OCI-M1 (cell line): ENCODE measurements at regions not wholly inside any gene's neighbourhood (a gene's known extent, or its start where the extent isn't known, plus 50 kb on each side); places are given as distances from the start of the nearest gene placed in this dataset.
A peak's percentile ranks its signal among the peaks of the same experiment; 100 is the strongest.
"Not testable (repeated sequence)": the region's sequence is repeated elsewhere in the genome, so short reads cannot be mapped to it uniquely, and the experiment has no call there.

Source experiments
- DNase-seq: peaks from one replicate; lab custom pipeline; 2025; lab: John Stamatoyannopoulos, UW

DNA sequence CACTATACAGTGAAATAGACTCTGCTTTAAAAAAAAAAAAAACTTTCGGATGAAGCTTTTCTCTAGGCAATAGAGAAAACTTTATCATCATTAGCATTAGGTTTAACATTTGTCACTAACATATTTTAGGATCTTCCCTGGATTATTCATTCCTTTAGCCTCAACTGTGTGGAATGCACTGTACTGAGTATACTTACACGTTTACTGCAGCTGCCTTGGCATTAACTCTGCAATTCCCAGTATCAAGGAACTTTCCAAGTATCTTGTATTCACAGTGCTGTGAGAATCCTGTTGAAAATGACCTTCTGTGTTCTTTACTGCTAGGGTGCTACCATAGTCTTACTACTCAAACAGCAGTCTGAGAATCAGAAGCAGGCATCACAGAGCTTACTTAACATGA lies 328.2 kb upstream of the COL3A1 start:
- no peak for DNase-seq

DNA sequence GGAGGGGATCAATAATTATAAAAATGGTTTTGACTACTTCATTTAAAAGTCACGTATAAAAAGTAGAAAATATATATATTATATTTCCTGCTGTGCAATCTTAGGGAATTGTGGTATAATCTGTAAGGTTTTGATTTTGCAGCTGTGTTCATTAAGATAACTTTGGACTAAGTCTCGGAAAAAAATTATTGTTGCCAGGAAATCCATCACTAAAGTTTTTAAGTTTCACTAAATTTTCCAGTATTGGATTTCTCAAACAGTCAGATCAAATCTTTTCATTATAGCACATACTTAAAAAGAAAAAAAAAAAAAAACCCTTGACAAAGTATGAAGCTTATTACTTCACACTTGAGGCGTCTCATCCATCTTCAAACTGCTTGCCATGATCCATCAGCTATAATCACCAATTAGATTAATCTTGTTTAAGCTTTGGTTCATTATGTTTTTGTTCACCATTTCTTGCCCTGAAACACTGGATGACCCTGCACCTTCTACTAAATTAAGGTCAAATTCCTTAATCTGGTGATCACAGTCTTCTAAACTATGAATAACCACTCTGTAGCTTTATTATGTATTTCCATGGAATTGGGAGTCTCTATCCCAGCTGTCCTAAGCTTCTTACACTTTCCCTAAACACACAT lies 326.6 kb upstream of the COL3A1 start:
- DNase-seq = no peak

DNA sequence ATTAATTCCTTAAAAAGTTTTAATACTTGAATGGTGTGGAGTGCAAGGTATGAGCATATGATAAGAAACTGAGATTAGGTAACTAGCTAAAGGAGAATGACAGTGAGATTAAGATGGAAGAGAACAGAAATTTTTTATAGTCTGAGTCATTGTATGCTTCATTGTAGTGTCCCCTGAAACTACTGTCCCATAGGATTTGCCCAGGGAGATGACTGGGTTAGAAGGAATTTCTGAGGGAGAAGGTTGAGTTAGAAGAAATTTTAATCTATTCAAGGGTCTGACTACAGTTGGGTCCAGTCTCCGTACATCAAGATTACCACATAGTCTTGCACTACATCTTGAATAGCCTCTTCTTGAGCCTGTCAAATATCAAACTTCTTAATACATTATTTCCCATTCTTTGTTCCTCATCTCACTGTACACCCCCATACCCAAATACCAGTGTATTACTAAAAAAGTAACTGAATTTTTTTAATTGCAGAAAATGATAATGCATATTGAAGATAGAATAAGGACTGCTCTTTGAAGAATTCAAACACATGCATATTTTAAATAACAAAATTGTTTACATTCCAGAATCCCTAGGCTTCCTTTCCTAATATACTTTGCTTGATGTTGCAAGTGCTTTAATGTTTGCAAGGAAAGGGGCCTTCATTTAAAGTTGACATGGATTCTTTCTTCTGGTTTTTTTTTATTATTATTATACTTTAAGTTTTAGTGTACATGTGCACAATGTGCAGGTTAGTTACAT lies 314.3 kb upstream of the COL3A1 start:
- DNase-seq = no peak

GRCh38 chr2:188663301-188663700 lies 310.9 kb upstream of the COL3A1 start:
- DNase-seq = no peak

DNA sequence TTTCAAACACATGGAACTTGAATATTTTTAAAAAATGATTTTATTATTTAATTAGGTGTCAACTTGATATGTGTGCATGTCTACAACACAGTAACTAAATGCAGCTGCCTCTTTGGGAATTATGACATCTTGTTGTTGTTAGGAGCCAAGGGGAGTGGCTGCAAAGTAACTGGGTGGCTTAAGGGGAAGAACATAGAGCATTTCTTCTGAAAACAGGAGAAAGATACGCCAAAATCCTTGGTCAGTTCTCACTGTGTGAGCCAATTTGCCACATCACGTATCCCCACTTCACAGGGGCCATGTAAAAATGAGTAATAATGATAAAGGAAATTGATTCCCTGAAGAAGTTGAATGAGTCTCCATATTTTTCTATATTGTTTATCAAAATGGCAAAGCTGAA lies 309.8 kb upstream of the COL3A1 start:
- DNase-seq = no peak

DNA sequence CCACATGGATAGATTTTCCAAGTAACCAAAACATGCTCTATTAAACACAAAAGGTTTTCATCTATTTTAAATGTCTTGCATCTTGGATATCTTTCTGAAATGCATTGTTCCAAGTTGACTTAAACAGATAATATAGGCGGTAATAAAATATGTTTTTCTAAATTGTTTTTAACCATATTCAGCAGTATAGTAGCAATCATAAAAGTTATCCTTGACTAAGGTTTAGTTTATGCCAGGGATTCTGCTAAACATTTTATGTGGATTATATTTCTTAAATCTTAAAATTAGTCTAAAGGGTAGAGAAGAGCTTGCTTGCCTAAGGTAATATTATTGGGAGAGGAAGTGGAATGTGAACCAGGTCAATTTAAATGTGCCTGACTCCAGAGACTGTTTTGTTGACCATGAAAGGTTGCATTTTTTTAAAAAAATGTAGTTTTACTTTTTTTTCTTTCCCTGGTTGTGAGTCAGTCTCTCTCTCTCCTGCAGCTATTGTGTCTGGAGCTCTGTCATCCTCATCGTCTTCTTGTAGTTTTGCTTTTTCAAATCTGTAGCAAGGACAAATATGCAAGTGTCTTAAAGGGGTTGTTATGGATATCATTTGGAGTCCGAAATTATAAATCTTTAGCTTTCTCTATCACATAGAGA lies 309.1 kb upstream of the COL3A1 start:
- no peak for DNase-seq

GRCh38 chr2:188665727-188666304 lies 308.4 kb upstream of the COL3A1 start:
- no peak for DNase-seq

DNA sequence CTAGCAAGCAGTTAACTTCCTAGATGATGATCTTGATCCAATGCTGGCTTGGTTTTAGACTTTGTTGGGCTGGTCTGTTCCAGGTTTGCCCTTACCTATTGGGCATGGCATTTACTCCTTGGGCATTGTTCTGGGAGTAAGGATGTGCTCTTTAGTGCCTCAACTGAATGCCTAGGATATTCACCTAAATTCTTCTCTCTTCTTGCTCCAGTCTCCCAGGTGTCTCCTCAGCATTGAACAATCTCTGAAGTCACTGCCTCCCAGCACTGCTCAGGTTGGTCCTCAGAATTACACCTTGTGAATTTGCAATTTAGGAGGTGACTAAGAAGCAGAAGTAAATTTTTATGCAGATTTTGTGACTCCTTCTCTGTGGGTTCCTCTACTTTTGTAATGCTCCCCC lies 307.7 kb upstream of the COL3A1 start:
- DNase-seq = no peak

GRCh38 chr2:188668017-188668680 lies 306.0 kb upstream of the COL3A1 start:
- DNase-seq = peak; percentile 34

DNA sequence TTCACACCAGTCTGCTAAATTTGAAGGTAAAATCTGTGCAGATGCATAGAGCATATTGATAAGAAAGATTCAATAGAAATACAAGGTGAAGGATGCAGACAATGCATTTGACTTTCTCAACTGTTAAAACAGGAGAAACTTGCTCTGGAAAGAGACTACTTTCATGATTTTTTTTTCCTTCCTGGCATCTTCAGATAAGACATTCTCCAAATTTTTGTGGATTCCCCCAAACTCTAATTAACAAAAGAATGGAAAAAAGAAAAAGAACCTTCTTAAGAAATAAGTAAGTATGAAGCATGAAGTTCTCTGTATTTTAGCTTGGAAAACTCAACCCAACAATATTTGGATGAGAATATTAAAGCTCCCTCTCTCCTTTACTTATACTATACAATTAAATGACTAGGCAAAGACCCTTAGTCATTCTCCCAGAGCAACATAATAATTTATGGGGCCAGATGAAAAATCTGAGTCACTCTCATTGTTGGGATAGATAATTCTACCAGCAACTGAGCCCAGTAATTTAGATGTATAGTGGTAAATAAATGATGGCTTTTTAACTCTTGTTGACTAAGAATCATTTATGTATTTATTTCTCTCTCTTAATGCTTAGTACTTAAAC lies 298.7 kb upstream of the COL3A1 start:
- peak; percentile 76 for DNase-seq

- peak; percentile 76 for DNase-seq
Observed at GRCh38 chr2:188676010-188676400, 298.2 kb upstream of the COL3A1 start.

DNA sequence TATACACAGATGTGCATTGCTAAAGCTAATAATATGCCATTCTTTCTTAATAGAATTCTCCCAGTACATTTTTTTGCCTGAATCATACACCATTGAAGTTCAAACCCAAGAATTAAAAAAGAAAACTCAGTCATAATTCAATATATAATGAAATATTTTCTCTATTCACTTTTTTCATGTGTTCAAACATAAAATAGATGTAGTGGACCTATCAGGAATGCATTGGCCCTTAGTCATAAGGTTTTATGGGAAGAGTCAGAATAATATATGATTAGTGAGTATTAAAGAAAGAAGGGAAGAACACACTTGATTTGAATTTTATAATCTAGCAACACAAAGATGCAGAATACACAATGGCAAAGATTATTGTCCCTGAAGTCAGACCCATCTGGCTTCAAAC lies 297.0 kb upstream of the COL3A1 start:
- DNase-seq = no peak

- DNase-seq = peak; percentile 22
Observed at GRCh38 chr2:188678882-188679281, 295.3 kb upstream of the COL3A1 start.

GRCh38 chr2:188682838-188683237 lies 291.3 kb upstream of the COL3A1 start:
- no peak for DNase-seq

GRCh38 chr2:188684795-188685194 lies 289.4 kb upstream of the COL3A1 start:
- no peak for DNase-seq

GRCh38 chr2:188693111-188693510 lies 281.1 kb upstream of the COL3A1 start:
- DNase-seq = no peak

DNA sequence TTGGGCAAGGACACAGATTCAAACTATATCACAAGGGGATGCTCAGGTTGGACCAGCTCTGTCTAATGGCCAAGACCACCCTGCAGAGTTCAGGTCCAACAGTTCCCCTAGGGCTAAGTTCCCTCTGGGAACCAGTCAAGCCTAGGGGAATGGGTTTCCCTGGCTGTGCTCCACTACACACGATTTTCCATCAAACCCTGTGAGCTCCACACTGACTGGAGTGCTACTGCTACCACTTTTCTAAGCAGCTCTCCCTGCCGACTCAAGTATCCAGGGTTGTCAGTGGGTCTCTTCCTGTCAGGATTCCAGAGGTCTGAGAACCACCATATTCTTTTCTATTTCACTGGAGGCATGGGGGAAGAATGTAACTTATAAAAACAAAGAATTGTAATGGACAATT lies 280.4 kb upstream of the COL3A1 start:
- no peak for DNase-seq

GRCh38 chr2:188695953-188696352 lies 278.2 kb upstream of the COL3A1 start:
- peak; percentile 79 for DNase-seq

DNA sequence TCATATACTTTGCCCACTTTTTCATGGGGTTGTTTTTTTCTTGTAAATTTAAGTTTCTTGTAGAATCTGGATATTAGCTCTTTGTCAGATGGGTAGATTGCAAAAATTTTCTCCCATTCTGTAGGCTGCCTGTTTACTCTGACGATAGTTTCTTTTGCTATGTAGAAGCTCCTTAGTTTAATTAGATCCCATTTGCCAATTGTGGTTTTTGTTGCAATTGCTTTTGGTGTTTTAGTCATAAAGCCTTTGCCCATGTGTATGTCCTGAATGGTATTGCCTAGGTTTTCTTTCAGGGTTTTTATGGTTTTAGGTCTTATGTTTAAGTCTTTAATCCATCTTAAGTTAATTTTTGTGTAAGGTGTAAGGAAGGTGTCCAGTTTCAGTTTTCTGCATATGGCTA lies 276.0 kb upstream of the COL3A1 start:
- DNase-seq = not testable (repeated sequence)

DNA sequence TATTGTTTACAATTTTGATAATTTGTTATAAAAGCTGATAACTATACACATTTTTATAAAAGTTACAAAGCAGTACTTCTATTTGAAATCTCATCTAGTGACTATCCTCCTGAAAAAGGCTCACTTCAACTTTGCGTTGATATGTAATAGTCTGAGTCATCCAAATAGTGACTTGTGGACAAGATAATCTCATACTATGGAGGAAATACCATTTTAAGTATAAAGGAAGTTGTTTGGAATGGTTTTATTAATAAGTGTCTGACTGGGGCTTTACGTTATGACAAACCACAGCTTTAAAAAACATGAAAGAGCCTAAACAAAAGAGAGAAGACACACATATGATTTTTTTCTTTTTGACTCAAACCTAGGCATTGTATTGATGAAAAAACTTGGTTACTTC lies 272.3 kb upstream of the COL3A1 start:
- peak; percentile 53 for DNase-seq

DNA sequence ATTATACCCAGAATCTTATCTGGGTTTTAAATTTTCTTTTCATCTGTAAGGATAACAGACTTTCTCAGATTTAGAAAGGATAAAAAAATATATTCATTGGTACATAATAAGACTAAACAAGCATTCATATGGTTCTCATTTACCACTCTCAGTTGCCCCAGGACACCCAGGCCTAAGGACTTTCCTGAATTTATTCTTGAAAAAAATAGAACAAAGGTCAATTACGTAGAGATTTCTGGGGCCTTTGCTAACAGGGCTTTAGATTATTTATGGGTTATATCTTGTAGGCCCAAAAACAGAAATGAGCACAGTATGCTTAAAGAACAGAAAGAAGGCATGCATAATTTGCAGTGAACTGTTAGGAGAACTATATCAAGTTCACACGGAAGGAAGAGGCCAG lies 269.0 kb upstream of the COL3A1 start:
- no peak for DNase-seq

DNA sequence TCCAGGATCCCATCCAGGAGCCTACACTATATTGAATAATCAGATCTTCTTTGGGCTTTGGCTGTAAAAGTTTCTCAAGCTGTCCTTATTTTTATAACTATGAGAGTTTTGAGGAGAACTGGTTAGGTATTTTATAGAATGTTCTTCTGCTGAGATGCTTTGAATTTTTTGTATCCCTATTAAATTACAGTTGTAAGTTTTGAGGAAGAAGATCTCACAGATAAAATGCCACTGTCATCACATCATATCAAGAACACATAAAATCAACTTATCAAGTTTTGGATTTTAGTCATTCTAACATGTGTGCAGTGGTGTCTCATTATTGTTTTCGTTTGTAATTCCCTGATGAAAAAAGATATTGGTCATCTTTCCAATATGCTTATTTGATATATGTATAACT lies 260.2 kb upstream of the COL3A1 start:
- no peak for DNase-seq
